ENCODE measurements at regions not wholly inside any gene's neighbourhood (a gene's known extent, or its start where the extent isn't known, plus 50 kb on each side); places are given as distances from the start of the nearest gene placed in this dataset.

GRCh38 chr2:180678625-180678972 is 301.8 kb upstream of the UBE2E3 start:
- H3K27ac ChIP-seq (ENCODE audit: low read length): no peak overlapping the region
- no peaks in the 10 kb centered on the region for H3K9me2 ChIP-seq (ENCODE audit: insufficient read depth, low read length)
- no peak overlapping the region for H3K4me3 ChIP-seq (ENCODE audit: low read length)
- no peaks in the 10 kb centered on the region for H3K9me3 ChIP-seq (ENCODE audit: low read length)
- H3K9ac ChIP-seq (ENCODE audit: low read length): no peak overlapping the region
- no peaks in the 10 kb centered on the region for H3K36me3 ChIP-seq (ENCODE audit: insufficient read depth, low read length)
- no peak overlapping the region for H2AFZ ChIP-seq (ENCODE audit: low read depth, low read length)
- no peaks in the 10 kb centered on the region for H3K27me3 ChIP-seq (ENCODE audit: insufficient read depth, low read depth, low read length)
- H3F3A ChIP-seq (ENCODE audit: insufficient read depth, low read length, poor library complexity, severe bottlenecking): no peaks in the 10 kb centered on the region
- H3K79me2 ChIP-seq (replicated peaks; ENCODE audit: insufficient read depth, low read length): no peaks in the 10 kb centered on the region
- TF ChIP-seq CTCF (IDR thresholded peaks at IDR 0.05; ENCODE audit: poor library complexity, severe bottlenecking) (no peak), EP300 (conservative IDR thresholded peaks at IDR 0.05; ENCODE audit: poor library complexity, severe bottlenecking) (no peak), POLR2AphosphoS5 (IDR thresholded peaks at IDR 0.05) (no peak), SMC3 (conservative IDR thresholded peaks at IDR 0.05; ENCODE audit: poor library complexity) (no peak), EZH2 (IDR thresholded peaks at IDR 0.05; ENCODE audit: borderline replicate concordance, insufficient read depth, low read length, poor library complexity, severe bottlenecking) (no peak), TAF1 (IDR thresholded peaks at IDR 0.05; ENCODE audit: low read depth) (no peak), MXI1 (conservative IDR thresholded peaks at IDR 0.05; ENCODE audit: poor library complexity, severe bottlenecking) (no peak)
- no peak overlapping the region for H3K4me2 ChIP-seq (ENCODE audit: low read length)
- H4K20me1 ChIP-seq (ENCODE audit: insufficient read depth): no peaks in the 10 kb centered on the region

- Histone ChIP-seq H3K4me3 (ENCODE audit: low read length) (no peak overlapping the region), H3K9me3 (ENCODE audit: low read length) (no peaks in the 10 kb centered on the region), H3K9me2 (ENCODE audit: insufficient read depth, low read length) (no peaks in the 10 kb centered on the region), H3F3A (ENCODE audit: insufficient read depth, low read length, poor library complexity, severe bottlenecking) (no peaks in the 10 kb centered on the region), H3K4me2 (ENCODE audit: low read length) (no peak overlapping the region), H3K27me3 (ENCODE audit: insufficient read depth, low read depth, low read length) (no peaks in the 10 kb centered on the region), H4K20me1 (ENCODE audit: insufficient read depth) (no peaks in the 10 kb centered on the region), H3K79me2 (replicated peaks; ENCODE audit: insufficient read depth, low read length) (no peaks in the 10 kb centered on the region), H2AFZ (ENCODE audit: low read depth, low read length) (no peak overlapping the region), H3K36me3 (ENCODE audit: insufficient read depth, low read length) (no peaks in the 10 kb centered on the region), H3K9ac (ENCODE audit: low read length) (no peak overlapping the region), H3K27ac (ENCODE audit: low read length) (no peak overlapping the region)
- TF ChIP-seq MXI1 (conservative IDR thresholded peaks at IDR 0.05; ENCODE audit: poor library complexity, severe bottlenecking) (no peak), POLR2AphosphoS5 (IDR thresholded peaks at IDR 0.05) (no peak), SMC3 (conservative IDR thresholded peaks at IDR 0.05; ENCODE audit: poor library complexity) (no peak), REST (IDR thresholded peaks at IDR 0.05; ENCODE audit: borderline replicate concordance) (no peak), RAD21 (conservative IDR thresholded peaks at IDR 0.05) (no peak)
These were observed 302.3 kb upstream of the UBE2E3 start for GRCh38 chr2:180677930-180678624.

Measured in neural cell (in vitro differentiated cells).